ENCODE measurements at regions not wholly inside any gene's neighbourhood (a gene's known extent, or its start where the extent isn't known, plus 50 kb on each side); places are given as distances from the start of the nearest gene placed in this dataset.

GRCh38 chr1:226481133-226481532, 67.4 kb upstream of the STUM start:
- TF ChIP-seq CTCF (IDR thresholded peaks at IDR 0.05): no peak
- no peak for TF ChIP-seq REST (IDR thresholded peaks at IDR 0.05; ENCODE audit: insufficient read depth in 1 of 2, low read depth in 2 of 2, low read length in 1 of 2)

All from Panc1 (cell line).